ACC112 (cell line): ENCODE measurements at regions not wholly inside any gene's neighbourhood (a gene's known extent, or its start where the extent isn't known, plus 50 kb on each side); places are given as distances from the start of the nearest gene placed in this dataset.
A peak's percentile ranks its signal among the peaks of the same experiment; 100 is the strongest.
"Not testable (repeated sequence)": the region's sequence is repeated elsewhere in the genome, so short reads cannot be mapped to it uniquely, and the experiment has no call there.

ENCODE experiments used
- H2AFZ ChIP-seq: fragments of 200-600 bp; sonication (generic); one replicate; pipeline ENCODE4 v1.6.0; 2017; ENCODE audit warnings: antibody characterized with exemption, low read length; ENCODE audit not compliant: unreplicated experiment
- H3K27ac ChIP-seq: fragments of 200-600 bp; sonication (generic); 2 replicates; pipeline ENCODE4 v1.5.1; 2014; ENCODE audit warnings: low read depth, mild to moderate bottlenecking, antibody characterized with exemption, low read length, moderate library complexity
- H3K27me3 ChIP-seq: fragments of 200-600 bp; sonication (generic); 2 replicates; pipeline ENCODE4 v1.6.1; 2014; ENCODE audit warnings: mild to moderate bottlenecking, antibody characterized with exemption, low read length, moderate library complexity, mixed read lengths; ENCODE audit not compliant: insufficient read depth
- H3K36me3 ChIP-seq: fragments of 200-600 bp; sonication (generic); 2 replicates; pipeline ENCODE4 v1.6.1; 2016; ENCODE audit warnings: mild to moderate bottlenecking, antibody characterized with exemption, low read length, moderate library complexity, mixed read lengths; ENCODE audit not compliant: insufficient read depth
- H3K4me1 ChIP-seq: fragments of 200-600 bp; sonication (generic); one replicate; pipeline ENCODE4 v1.6.1; 2016; ENCODE audit warnings: low read length, mixed read lengths; ENCODE audit not compliant: insufficient read depth, unreplicated experiment, control insufficient read depth
- H3K4me3 ChIP-seq: fragments of 200-600 bp; sonication (generic); 2 replicates; pipeline ENCODE4 v1.5.1; 2014; ENCODE audit warnings: mild to moderate bottlenecking, low read depth, low read length
- H3K79me2 ChIP-seq: fragments of 200-600 bp; sonication (generic); one replicate; pipeline ENCODE4 v1.6.0; 2016; ENCODE audit warnings: low read length; ENCODE audit not compliant: control insufficient read depth, unreplicated experiment, insufficient read depth

DNA sequence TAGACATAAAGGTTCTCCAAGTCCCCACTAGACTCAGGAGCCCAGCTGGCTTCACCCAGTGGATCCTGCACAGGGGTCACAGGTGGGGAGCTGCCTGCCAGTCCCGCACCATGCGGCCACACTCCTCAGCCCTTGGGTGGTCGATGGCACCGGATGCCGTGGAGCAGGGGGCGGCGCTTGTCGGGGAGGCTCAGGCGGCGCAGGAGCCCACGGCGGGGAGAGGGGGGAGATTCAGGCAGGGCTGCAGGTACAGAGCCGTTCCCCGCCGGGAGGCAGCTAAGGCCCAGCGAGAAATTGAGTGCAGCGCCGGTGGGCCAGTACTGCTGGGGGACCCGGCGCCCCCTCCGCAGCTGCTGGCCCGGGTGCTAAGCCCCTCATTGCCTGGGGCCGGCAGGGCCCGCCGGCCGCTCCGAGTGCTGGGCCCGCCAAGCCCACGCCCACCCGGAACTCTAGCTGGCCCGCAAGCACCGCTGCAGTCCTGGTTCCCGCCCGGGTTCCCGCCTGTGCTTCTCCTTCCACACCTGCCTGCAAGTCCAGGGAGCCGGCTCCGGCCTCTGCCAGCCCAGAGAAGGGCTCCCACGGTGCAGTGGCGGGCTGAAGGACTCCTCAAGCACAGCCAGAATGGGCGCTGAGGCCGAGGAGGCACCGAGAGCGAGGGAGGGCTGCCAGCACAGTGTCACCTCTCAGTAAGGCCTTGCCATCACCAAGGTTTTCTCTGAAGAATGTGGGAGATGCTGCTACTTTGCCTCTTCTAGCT lies 58.4 kb upstream of the PPP1R12A start:
- H3K4me3 ChIP-seq: no peak overlapping the region
- H3K4me1 ChIP-seq: peaks cover 18% of the 10 kb centered on the region

DNA sequence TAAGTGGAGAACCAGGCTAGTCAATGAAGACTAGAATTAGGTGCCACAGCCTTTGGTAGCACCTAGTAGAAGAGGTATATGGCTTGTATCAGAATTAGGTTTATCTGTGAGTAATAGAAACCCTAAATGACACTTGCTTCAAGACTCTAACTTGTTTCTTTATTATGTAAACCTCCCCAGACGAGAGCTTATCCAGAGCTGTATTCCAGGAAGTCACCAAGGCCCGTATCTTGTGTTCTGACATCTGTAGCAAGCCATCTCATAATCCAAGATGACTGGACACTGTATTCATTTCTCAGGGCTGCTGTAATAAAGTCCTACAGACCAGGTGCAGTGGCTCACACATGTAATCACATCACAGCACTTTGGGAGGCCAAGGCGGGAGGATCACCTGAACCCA lies 56.7 kb upstream of the PPP1R12A start:
- H3K27ac ChIP-seq: no peak overlapping the region
- H3K4me3 ChIP-seq: no peak overlapping the region

More for the DNA sequence above, 58.4 kb upstream of the PPP1R12A start:
- Histone ChIP-seq H3K27me3 (no peaks in the 10 kb centered on the region), H3K27ac (no peak overlapping the region), H3K36me3 (no peaks in the 10 kb centered on the region), H2AFZ (no peak overlapping the region), H3K79me2 (no peaks in the 10 kb centered on the region)

GRCh38 chr12:79990509-79991338 lies 55.8 kb upstream of the PPP1R12A start:
- H3K27ac ChIP-seq, H2AFZ ChIP-seq, H3K27me3 ChIP-seq, H3K36me3 ChIP-seq, H3K79me2 ChIP-seq, H3K4me3 ChIP-seq: not testable (repeated sequence)
- peaks cover 14% of the 10 kb centered on the region for H3K4me1 ChIP-seq

More for the DNA sequence above, 56.7 kb upstream of the PPP1R12A start:
- Histone ChIP-seq H3K36me3 (no peaks in the 10 kb centered on the region), H3K4me1 (peaks cover 14% of the 10 kb centered on the region), H3K79me2 (no peaks in the 10 kb centered on the region), H3K27me3 (no peaks in the 10 kb centered on the region), H2AFZ (no peak overlapping the region)

GRCh38 chr12:79988368-79988767 lies 53.5 kb upstream of the PPP1R12A start:
- H3K4me1 ChIP-seq: peaks cover 29% of the 10 kb centered on the region
- no peaks in the 10 kb centered on the region for H3K36me3 ChIP-seq
- no peak overlapping the region for H2AFZ ChIP-seq
- H3K4me3 ChIP-seq: no peak overlapping the region
- no peak overlapping the region for H3K27ac ChIP-seq
- no peaks in the 10 kb centered on the region for H3K79me2 ChIP-seq
- no peaks in the 10 kb centered on the region for H3K27me3 ChIP-seq

- Histone ChIP-seq H3K27ac (no peak overlapping the region), H3K79me2 (no peaks in the 10 kb centered on the region), H3K4me1 (peaks cover 35% of the 10 kb centered on the region), H3K4me3 (no peak overlapping the region), H3K36me3 (no peaks in the 10 kb centered on the region), H2AFZ (peak overlapping the region; percentile 18), H3K27me3 (no peaks in the 10 kb centered on the region)
Measured at GRCh38 chr12:79987731-79988130, 52.8 kb upstream of the PPP1R12A start.
